GM12892 (cell line): ENCODE measurements at regions not wholly inside any gene's neighbourhood (a gene's known extent, or its start where the extent isn't known, plus 50 kb on each side); places are given as distances from the start of the nearest gene placed in this dataset.

Source experiments
- POLR2A ChIP-seq: IDR thresholded peaks from 2 replicates; pipeline ENCODE4 v1.6.1; 2011; ENCODE audit warnings: low read depth, low read length, control low read depth
- POLR2AphosphoS5 ChIP-seq: IDR thresholded peaks from 2 replicates; pipeline ENCODE4 v1.6.1; 2011; ENCODE audit warnings: low read depth, low read length, control low read depth
- TAF1 ChIP-seq: IDR thresholded peaks from 2 replicates; pipeline ENCODE4 v1.6.1; 2011; ENCODE audit warnings: low read depth, mild to moderate bottlenecking, control low read depth, low read length, borderline replicate concordance

DNA sequence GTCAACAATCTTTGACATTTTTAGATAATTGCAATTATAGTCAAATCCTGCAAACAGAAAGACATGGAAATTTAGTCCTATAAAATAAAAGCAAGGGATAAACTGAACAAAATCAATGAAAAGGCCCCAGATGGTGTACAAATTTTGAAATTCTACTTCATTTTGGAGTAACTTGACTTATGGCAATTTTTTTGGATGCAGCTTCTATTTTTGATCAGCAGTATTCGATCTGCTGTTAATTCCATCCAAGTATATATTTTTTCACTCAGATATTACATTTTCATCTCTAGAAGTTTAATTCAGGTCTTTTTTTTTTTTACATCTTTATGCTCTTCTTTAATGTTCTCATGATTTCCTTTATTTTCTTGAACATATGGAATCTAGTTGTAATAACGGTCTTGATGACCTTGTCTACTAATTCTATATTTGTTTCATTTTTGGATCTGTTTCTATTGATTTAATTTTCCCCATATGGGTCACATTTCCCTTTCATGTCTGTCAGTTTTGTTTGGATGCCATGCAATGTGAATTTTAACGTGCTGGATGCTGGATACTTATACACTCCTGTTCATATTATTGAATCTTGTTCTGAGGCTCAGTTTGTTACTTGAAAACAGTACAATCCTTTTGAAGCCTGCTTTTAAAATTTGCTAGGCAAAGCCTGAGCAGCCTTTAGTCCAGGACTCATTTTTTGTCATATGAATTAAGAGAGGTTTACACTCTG is 164.3 kb upstream of the FAM3C start:
- no peak for TF ChIP-seq POLR2A
- TF ChIP-seq POLR2AphosphoS5 = no peak
- no peak for TF ChIP-seq TAF1
